ENCODE measurements at regions not wholly inside any gene's neighbourhood (a gene's known extent, or its start where the extent isn't known, plus 50 kb on each side); places are given as distances from the start of the nearest gene placed in this dataset.

DNA sequence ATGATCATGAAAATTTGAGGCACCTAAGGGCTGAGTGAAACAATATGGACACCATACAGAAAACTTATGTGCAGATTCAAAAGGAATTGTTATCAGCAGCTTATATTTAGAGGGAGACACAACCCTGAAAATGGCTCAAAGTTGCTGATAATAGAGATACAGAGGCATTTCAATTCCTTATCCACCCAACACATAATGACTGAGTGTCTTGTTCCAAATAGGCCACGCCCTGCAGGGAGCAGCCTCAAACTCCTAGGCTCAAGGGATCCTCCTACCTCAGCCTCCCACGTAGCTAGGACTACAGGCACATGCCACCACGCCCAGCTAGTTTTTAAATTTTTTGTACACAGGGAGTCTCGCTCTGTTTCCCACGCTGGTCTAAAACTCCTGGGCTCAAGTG lies 79.0 kb downstream of the LBH start:
- no peak for TF ChIP-seq CTCF (IDR thresholded peaks at IDR 0.05; ENCODE audit: borderline replicate concordance, insufficient read depth, low read depth, low read length)
- H3K4me3 ChIP-seq (ENCODE audit: low read depth, low read length) = no peak overlapping the region

DNA sequence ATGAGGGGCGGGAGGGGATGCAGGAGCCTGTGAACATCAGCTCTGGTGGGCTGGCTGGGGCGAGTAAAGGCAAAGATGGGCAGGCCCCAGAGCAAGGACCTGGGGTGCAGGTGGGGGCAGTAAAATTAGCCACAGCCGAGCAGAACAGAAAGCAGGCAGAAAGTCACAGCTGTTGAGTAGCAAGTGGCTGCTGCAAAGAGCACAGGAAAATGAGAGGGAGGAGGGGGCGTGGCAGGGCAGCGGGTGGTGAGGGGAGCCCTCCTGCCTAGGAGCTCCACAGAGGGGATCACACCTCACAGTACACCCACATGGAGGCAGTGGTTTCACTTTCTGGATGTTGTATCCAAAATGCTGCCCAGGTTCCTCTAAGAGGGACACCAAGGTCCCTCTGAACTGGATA lies 79.6 kb downstream of the LBH start:
- TF ChIP-seq CTCF (IDR thresholded peaks at IDR 0.05; ENCODE audit: borderline replicate concordance, insufficient read depth, low read depth, low read length) = no peak
- H3K4me3 ChIP-seq (ENCODE audit: low read depth, low read length) = no peak overlapping the region

GRCh38 chr2:30311711-30312110 lies 80.4 kb downstream of the LBH start:
- no peak overlapping the region for H3K4me3 ChIP-seq (ENCODE audit: low read depth, low read length)
- no peak for TF ChIP-seq CTCF (IDR thresholded peaks at IDR 0.05; ENCODE audit: borderline replicate concordance, insufficient read depth, low read depth, low read length)

DNA sequence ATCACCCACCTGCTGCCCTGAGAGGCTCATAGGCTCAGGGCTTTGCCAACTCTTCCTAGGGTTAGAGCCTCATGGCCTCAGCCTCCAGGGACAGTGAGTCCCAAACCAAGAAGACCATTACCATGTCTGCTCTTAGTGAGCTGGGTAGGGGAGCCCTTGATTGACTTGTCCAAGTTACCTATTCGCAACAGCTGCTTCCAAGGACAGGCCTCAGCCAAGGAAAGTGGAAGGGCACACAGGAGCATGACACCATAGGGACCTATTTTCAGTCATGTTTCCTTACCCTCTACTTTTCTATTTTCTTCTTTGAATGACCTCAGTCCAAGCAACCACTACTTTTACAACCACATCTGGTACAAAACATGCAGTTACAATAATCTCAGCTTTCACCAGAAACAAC lies 81.6 kb downstream of the LBH start:
- no peak overlapping the region for H3K4me3 ChIP-seq (ENCODE audit: low read depth, low read length)
- no peak for TF ChIP-seq CTCF (IDR thresholded peaks at IDR 0.05; ENCODE audit: borderline replicate concordance, insufficient read depth, low read depth, low read length)

DNA sequence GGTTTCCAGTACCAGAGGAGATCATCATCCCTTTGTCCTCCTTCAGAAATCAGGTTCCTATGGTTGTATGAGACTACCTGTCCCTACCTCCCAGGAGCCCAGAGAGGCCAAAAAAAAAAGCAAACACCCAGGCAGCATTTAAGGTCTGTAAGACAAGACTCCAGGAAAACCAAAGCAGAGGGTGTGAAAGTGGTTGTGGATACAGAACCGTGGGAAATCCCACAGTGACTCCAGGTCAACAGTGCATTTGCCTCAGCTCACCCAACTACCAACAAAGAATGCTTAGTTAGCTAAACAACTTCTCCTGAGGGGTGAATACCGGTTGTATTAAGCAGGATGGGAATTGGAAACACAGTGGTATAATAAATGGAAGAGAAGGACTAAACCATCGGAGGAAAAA lies 83.6 kb downstream of the LBH start:
- H3K4me3 ChIP-seq (ENCODE audit: low read depth, low read length) = no peak overlapping the region
- no peak for TF ChIP-seq CTCF (IDR thresholded peaks at IDR 0.05; ENCODE audit: borderline replicate concordance, insufficient read depth, low read depth, low read length)

GRCh38 chr2:30315391-30316063 lies 84.2 kb downstream of the LBH start:
- TF ChIP-seq CTCF (IDR thresholded peaks at IDR 0.05; ENCODE audit: borderline replicate concordance, insufficient read depth, low read depth, low read length) = no peak
- no peak overlapping the region for H3K4me3 ChIP-seq (ENCODE audit: low read depth, low read length)

DNA sequence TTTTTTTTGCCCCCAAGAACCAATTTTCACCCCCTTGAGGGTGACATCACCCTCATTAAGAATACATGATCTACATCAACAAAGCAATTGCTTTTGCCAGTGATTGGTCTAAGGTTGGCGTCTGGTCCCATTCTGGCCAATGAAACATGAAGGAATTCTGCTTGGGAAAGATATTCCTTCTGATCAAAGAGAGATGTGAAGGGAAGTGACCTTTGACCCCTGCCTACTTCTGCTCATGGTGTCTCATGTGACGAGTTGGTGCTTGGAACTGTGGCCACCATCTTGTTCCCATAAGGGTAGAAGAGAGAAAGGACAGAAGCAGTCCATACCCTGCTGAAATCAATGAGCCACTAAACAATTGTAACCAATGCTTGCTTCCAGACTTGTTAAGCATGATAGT lies 85.1 kb downstream of the LBH start:
- no peak for TF ChIP-seq CTCF (IDR thresholded peaks at IDR 0.05; ENCODE audit: borderline replicate concordance, insufficient read depth, low read depth, low read length)
- no peak overlapping the region for H3K4me3 ChIP-seq (ENCODE audit: low read depth, low read length)
